OCI-LY3 (cell line): ENCODE measurements at regions not wholly inside any gene's neighbourhood (a gene's known extent, or its start where the extent isn't known, plus 50 kb on each side); places are given as distances from the start of the nearest gene placed in this dataset.

ENCODE experiments used
- H2AFZ ChIP-seq: fragments of 200-600, 300-600 bp; shearing (Covaris generic); 2 replicates; pipeline ENCODE4 v1.6.0; 2014; ENCODE audit warnings: antibody characterized with exemption, low read depth, low read length
- H3K27ac ChIP-seq: fragments of 200-600, 300-600 bp; sonication (generic); 2 replicates; pipeline ENCODE4 v1.5.1; 2014; ENCODE audit warnings: mild to moderate bottlenecking, low read length, moderate library complexity, mixed read lengths
- H3K27me3 ChIP-seq: fragments of 200-600, 300-600 bp; sonication (generic); 2 replicates; pipeline ENCODE4 v1.6.1; 2014; ENCODE audit warnings: low read depth, low read length, mixed read lengths
- H3K36me3 ChIP-seq: fragments of 200-600, 300-600 bp; sonication (generic); replicated peaks from 2 replicates; pipeline ENCODE3; 2014; ENCODE audit warnings: low read depth, low read length, mixed read lengths
- H3K4me1 ChIP-seq: fragments of 300-600, 200-600 bp; sonication (generic); 2 replicates; pipeline ENCODE4 v1.6.1; 2014; ENCODE audit warnings: low read length, mixed read lengths
- H3K4me2 ChIP-seq: fragments of 200-600, 300-600 bp; sonication (generic); 2 replicates; pipeline ENCODE4 v1.6.1; 2014; ENCODE audit warnings: low read length, mixed read lengths
- H3K4me3 ChIP-seq: fragments of 300-600, 200-600 bp; sonication (generic); 2 replicates; pipeline ENCODE4 v1.5.1; 2014; ENCODE audit warnings: antibody characterized with exemption, mild to moderate bottlenecking, low read length, moderate library complexity
- H3K79me2 ChIP-seq: fragments of 300-600, 200-600 bp; shearing (Covaris generic); 2 replicates; pipeline ENCODE4 v1.6.1; 2014; ENCODE audit warnings: mild to moderate bottlenecking, low read length, mixed read lengths
- H3K9ac ChIP-seq: fragments of 300-600, 200-600 bp; shearing (Covaris generic); 2 replicates; pipeline ENCODE4 v1.6.0; 2014; ENCODE audit warnings: mild to moderate bottlenecking, low read length, moderate library complexity
- H3K9me3 ChIP-seq: fragments of 200-600, 300-600 bp; shearing (Covaris generic); 2 replicates; pipeline ENCODE4 v1.6.1; 2014; ENCODE audit warnings: low read length, mixed read lengths; ENCODE audit not compliant: insufficient read depth
- H4K20me1 ChIP-seq: fragments of 200-600, 300-600 bp; sonication (generic); 2 replicates; pipeline ENCODE4 v1.6.1; 2016; ENCODE audit warnings: low read length, mixed read lengths; ENCODE audit not compliant: insufficient read depth
- CTCF ChIP-seq: fragments of 200-600, 300-600 bp; sonication (generic); IDR thresholded peaks from 2 replicates; pipeline ENCODE4 v1.5.1; 2014; ENCODE audit warnings: antibody characterized with exemption, low read length, low read depth
- EZH2phosphoT487 ChIP-seq: fragments of 200-600 bp; shearing (Covaris generic); IDR thresholded peaks from 2 replicates; pipeline ENCODE4 v1.6.1; 2018; ENCODE audit warnings: antibody characterized with exemption, mixed run types, low read depth

DNA sequence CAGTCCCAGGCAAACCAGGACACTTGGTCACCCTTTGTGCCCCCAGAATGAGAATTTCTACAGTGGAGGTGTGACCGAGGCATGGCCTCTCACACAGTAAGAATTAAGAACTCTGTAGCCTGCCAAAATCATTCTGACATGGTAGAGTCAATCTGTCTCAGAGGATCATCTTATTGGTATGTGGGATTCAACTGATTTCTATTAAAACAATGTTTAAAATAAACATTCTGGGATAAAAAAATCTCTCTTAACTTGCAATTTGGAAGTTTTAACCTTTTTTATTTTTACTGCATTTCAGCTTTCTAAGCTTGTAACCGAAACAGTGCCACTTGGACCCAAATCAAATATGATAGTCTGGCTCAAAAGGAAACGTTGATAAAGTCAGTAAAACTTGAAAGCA, 165.4 kb upstream of the LDB2 start:
- H3K27me3 ChIP-seq, result no peaks in the 10 kb centered on the region
- H3K27ac ChIP-seq, result no peak overlapping the region
- no peaks in the 10 kb centered on the region for H3K79me2 ChIP-seq
- no peaks in the 10 kb centered on the region for H4K20me1 ChIP-seq
- no peak overlapping the region for H2AFZ ChIP-seq
- H3K36me3 ChIP-seq, result no peaks in the 10 kb centered on the region
- H3K4me3 ChIP-seq, result no peak overlapping the region
- H3K4me1 ChIP-seq, result no peaks in the 10 kb centered on the region
- no peaks in the 10 kb centered on the region for H3K9me3 ChIP-seq
- no peak for TF ChIP-seq EZH2phosphoT487
- no peak overlapping the region for H3K4me2 ChIP-seq
- H3K9ac ChIP-seq, result no peak overlapping the region

DNA sequence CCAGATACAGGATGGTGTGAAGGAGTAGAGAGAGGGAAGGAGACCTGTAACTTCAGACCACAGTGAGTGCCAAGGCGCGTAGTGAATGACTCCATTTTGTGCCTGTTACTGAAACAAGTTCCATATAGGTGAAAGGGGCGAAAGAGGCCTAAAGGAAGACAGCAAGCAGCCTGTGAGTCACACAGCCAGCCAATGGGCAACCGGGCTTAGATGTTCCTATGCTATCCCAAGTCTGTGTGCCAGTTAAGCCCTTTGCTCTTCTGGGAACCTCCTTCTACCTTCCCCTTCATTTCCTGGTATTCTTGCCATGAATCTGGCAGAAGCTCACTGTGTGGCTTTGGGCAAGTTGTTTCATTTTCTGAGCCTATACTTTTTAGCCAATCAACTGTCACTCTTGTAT, 161.8 kb upstream of the LDB2 start:
- no peak overlapping the region for H3K4me2 ChIP-seq
- no peaks in the 10 kb centered on the region for H3K9me3 ChIP-seq
- no peaks in the 10 kb centered on the region for H3K79me2 ChIP-seq
- H3K27me3 ChIP-seq, result no peaks in the 10 kb centered on the region
- no peaks in the 10 kb centered on the region for H4K20me1 ChIP-seq
- H3K9ac ChIP-seq, result no peak overlapping the region
- no peak overlapping the region for H3K27ac ChIP-seq
- no peaks in the 10 kb centered on the region for H3K36me3 ChIP-seq
- TF ChIP-seq EZH2phosphoT487 (no peak), CTCF (no peak)
- H3K4me3 ChIP-seq, result no peak overlapping the region
- H2AFZ ChIP-seq, result no peak overlapping the region
- H3K4me1 ChIP-seq, result no peaks in the 10 kb centered on the region

DNA sequence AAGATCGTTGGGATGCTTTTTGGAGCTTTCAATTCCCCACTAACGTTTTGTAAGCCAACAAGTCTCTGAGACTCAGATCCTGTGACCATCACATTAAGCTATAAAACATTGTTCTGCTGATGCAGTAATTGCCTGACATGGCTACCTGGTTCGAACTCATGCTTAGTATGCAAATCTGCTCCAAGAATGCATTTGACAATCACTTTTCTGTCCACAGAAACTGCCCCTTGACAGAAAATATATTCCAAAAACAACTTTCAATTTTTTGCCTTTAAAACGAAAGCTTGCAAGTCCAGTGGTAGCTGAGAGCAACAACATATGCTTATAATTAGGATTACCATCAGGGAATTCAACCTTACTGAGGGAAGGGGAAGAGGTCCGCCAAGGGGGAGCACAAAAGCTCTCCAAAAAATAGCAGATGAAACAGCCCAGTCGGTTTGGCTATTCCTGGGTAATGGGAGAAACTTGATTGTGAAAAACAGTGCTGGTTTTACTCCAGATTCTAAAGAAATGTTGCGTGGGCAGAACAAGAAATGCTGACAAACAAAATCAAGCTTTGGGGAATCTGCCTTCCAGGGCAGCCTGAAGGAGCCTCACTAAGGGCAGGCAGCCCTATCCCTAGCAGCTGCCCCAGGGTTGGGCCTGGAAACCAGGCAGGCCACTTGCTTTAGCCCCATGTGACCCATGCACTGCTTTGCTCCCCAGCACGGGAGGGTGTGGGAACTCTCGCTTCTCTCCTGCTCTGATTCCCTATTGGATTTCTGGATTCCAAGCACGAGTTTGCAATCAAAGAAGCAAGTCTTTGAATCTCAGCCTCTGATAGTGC, 160.7 kb upstream of the LDB2 start:
- no peaks in the 10 kb centered on the region for H3K4me1 ChIP-seq

DNA sequence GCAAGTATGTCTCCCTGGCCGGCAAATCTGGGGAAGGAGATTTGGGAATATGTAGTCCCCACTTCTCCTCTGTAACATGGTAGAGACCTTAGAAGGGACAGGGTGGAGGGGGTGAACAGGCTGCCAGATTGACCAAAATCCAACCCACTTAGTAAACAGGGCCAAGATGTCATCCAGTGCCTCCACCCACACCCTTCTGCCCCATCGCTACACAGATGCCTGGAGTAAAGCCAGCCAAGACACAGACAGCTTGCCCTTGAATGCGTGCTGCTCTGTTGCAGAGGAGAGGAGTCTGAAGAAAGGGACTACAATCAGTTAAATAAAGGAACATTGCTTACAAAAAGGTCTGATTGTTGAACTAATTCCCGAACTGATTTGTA, 160.1 kb upstream of the LDB2 start:
- TF ChIP-seq EZH2phosphoT487, result no peak
- TF ChIP-seq CTCF, result no peak
- Histone ChIP-seq H2AFZ (no peak overlapping the region), H4K20me1 (no peaks in the 10 kb centered on the region), H3K4me1 (no peaks in the 10 kb centered on the region), H3K9ac (no peak overlapping the region), H3K36me3 (no peaks in the 10 kb centered on the region), H3K9me3 (no peaks in the 10 kb centered on the region), H3K27me3 (no peaks in the 10 kb centered on the region), H3K79me2 (no peaks in the 10 kb centered on the region), H3K4me2 (no peak overlapping the region), H3K27ac (no peak overlapping the region), H3K4me3 (no peak overlapping the region)

More for the DNA sequence above, 160.7 kb upstream of the LDB2 start:
- Histone ChIP-seq H2AFZ (no peak overlapping the region), H3K4me2 (no peak overlapping the region), H3K27me3 (no peaks in the 10 kb centered on the region), H3K9me3 (no peaks in the 10 kb centered on the region), H3K4me3 (no peak overlapping the region), H3K79me2 (no peaks in the 10 kb centered on the region), H3K27ac (no peak overlapping the region), H4K20me1 (no peaks in the 10 kb centered on the region), H3K36me3 (no peaks in the 10 kb centered on the region), H3K9ac (no peak overlapping the region)
- no peak for TF ChIP-seq EZH2phosphoT487
- no peak for TF ChIP-seq CTCF
